ENCODE measurements at regions not wholly inside any gene's neighbourhood (a gene's known extent, or its start where the extent isn't known, plus 50 kb on each side); places are given as distances from the start of the nearest gene placed in this dataset.
A peak's percentile ranks its signal among the peaks of the same experiment; 100 is the strongest.
"Not testable (repeated sequence)": the region's sequence is repeated elsewhere in the genome, so short reads cannot be mapped to it uniquely, and the experiment has no call there.

- FAIRE-seq (no peak), DNase-seq (ENCODE audit: low spot score) (no peak)
These were observed 433.8 kb upstream of the CBLB start for GRCh38 chr3:106302451-106303221.

GRCh38 chr3:106303766-106304165 lies 435.0 kb upstream of the CBLB start:
- DNase-seq (ENCODE audit: low spot score), result no peak
- FAIRE-seq, result no peak

DNA sequence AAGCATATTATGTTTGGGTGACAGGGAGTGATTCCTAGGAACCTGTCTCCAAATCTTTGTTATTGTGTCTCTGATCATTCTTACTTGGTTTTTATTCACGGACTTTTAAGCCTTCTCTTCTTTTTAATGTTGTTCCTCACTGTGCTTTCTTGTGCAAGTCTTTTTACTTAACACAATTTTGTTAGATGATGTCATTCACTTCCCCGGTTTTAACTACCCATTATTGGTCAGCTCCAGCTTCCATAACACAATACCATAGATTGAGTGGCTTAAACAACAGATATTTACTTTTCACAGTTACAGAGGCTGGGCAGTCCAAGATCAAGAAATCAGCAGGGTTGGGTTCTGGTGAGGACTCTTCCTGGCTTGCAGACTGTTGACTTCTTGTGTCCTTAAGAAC lies 436.3 kb upstream of the CBLB start:
- no peak for DNase-seq (ENCODE audit: low spot score)
- FAIRE-seq, result no peak

DNA sequence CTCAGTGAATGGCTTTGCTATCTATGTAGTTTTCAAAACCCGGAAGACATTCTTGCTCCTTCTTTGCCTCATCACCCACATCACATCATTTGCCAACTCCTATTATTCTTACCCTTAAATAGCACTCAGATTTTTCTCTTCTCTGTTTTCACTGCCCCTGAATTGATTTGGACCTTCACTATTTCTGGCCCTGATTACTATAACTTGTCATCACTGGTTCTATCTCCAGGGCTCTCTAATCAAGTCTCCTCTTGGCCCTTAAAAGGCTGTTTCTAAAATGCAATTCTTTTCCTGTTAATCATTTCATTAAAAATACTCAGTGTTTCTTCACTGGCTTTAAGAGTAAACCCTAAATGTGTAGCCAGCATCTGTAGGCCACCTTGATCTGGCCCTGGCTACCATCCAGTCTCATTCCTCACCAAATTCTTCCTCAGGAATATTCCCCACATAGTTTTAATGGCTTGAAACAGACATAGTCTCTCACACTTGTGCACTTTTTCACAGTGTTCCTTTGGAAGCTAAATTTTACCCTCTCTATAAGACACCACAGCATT lies 437.1 kb upstream of the CBLB start:
- FAIRE-seq (no peak), DNase-seq (ENCODE audit: low spot score) (no peak)

DNA sequence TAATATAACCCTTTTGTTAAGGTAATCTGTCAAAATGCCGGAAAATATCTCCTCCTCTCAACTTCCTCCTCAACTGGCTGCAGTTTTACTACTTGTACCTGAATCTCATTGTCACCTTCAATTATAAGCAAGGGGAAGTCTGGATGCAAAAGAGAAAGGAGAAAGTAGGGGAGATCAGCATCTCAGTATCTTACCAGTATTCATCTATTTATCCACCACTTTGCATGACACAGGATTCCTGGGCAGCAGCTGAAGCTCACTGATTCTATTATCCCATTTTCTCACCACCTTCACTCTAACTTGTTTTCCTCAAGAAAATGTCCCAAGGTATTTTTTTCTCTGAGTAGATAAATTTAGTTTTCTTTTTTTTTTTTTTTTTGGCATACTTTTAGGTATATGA lies 440.5 kb upstream of the CBLB start:
- FAIRE-seq (no peak), DNase-seq (ENCODE audit: low spot score) (no peak)

- not testable (repeated sequence) for FAIRE-seq; DNase-seq (ENCODE audit: low spot score)
These were observed 441.0 kb upstream of the CBLB start for GRCh38 chr3:106309798-106310197.

DNA sequence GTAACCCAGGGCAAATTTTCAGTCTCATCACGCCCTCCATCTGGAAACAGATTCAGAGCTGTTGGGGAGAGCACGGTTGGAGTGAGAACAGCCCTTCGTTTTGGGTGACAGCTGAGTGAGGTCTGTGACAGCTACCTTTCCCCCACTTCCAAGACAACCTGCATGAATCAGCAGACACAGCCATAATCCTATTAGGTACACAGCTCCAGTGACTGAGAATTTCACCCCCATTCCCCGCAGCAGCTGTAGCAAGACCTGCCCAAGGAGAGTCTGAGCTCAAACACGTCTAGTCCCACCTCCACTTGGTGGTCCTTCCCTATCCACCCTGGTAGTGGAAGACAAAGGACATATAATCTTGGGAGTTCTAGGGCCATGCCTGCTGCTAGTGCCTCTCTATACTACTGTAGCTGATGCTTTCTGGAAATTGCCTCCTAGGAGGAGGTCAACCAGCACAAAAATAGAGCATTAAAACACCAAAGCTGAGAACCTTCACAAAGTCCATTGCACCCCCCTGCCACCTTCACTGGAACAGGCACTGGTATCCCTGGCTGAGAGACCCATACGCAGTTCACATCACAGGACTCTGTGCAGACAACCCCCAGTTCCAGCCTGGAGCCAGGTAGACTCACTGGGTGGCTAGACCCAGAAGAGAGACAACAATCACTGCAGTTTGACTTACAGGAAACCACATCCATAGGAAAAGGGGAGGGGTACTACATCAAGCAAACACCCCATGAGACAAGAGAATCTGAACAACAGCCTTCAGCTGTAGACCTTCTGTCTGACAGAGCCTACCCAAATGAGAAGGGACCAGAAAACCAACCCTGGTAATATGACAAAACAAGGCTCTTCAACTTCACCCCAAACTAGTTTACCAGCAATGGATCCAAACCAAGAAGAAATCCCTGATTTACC lies 448.6 kb upstream of the CBLB start:
- no peak for FAIRE-seq
- DNase-seq (ENCODE audit: low spot score), result no peak

DNA sequence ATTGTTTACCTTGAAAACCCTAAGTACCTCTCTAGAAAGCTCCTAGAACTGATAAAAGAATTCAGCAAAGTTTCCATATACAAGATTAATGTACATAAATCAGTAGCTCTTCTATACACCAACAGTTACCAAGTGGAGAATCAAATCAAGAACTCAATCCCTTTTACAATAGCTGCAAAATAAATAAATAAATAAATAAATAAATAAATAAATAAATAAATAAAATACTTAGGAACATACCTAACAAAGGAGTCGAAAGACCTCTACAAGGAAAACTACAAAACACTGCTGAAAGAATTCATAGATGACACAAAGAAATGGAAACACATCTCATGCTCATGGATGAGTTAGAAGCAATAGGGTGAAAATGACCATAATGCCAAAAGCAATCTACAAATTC lies 452.6 kb upstream of the CBLB start:
- DNase-seq (ENCODE audit: low spot score); FAIRE-seq: not testable (repeated sequence)

DNA sequence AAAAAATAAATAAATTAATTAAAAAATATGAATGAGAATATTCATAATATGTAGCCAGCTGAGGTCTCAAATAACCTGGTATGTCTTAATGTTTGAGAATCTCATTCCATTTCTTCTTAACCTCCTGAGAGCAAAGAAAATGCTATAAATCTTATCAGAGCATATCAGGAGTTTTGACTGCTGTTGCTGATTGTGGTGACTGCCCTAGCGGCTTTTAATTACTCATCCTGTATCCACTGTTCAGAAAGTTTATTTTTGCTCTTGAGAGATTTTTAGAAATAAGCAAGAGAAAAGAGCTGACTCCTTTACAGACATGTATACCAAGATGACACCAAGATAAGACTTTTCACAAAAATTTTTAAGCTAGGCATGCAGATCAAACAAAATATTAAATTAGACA lies 454.8 kb upstream of the CBLB start:
- DNase-seq (ENCODE audit: low spot score) (no peak), FAIRE-seq (no peak)

GRCh38 chr3:106326941-106327695 lies 458.3 kb upstream of the CBLB start:
- no peak for FAIRE-seq
- no peak for DNase-seq (ENCODE audit: low spot score)

- DNase-seq (ENCODE audit: low spot score) (no peak), FAIRE-seq (no peak)
These were observed 458.8 kb upstream of the CBLB start for GRCh38 chr3:106327696-106328025.

DNA sequence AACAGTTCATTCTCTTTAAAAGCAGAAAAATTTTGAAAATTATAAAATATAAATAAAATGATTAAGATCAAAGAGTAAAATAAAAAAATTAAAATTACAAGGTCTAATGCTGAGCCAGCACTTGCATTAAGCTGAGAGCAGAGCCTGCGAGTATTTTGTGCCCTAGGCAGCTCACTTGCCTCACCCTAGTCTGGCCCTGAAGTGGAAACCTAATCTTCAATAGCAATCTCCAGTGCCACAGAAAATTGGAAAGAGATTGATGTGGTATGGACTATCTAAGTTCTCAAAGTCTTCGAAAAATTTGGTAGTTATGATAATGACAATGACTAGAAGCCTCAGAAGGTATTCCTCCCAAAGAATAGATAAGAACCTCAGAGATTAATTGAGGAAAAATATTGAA lies 459.4 kb upstream of the CBLB start:
- DNase-seq (ENCODE audit: low spot score) (no peak), FAIRE-seq (no peak)

DNA sequence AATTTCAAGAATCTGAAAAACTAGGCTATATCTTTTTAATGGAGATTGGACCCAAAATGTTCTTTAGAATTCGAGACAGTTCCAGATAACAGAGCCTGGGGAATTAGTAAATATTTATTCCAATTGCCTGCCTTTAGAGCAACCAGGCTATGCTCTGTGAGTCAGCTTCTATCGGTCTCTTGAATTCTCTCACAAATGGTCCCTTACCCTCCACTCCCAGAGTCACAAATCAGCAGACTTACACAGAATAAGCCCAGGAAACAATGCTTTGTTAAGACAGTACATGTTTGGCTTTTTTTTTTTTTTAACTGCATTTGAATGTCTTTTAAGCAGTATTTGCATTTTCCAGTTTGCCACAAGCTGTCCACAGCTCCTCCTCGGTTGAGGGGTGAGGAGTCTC lies 460.7 kb upstream of the CBLB start:
- DNase-seq (ENCODE audit: low spot score) (no peak), FAIRE-seq (no peak)

GRCh38 chr3:106331636-106332035 lies 462.8 kb upstream of the CBLB start:
- DNase-seq (ENCODE audit: low spot score), result no peak
- peak; percentile 46 for FAIRE-seq

GRCh38 chr3:106332129-106332528 lies 463.3 kb upstream of the CBLB start:
- DNase-seq (ENCODE audit: low spot score) (no peak), FAIRE-seq (no peak)

DNA sequence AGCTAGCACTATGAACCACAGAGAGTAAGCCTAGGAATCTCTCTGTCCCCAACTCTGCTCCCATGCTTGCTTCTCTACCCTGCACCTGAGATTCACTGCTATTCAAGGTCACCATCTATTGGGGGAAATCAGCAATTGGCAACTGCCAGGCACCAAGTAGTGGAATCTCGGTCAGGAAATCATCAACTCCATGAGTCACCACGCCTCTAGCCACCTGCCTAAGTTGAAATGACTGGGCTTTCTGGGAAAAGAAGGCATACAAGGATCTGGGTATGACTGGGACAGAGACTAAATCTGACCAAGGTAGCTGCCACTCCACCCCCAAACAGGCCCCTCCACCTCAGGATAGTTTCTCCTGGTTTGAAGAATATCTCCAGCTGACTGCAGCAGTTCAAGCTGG lies 464.1 kb upstream of the CBLB start:
- DNase-seq (ENCODE audit: low spot score) (peak; percentile 65), FAIRE-seq (peak; percentile 72)

GRCh38 chr3:106333911-106334618 lies 465.3 kb upstream of the CBLB start:
- DNase-seq (ENCODE audit: low spot score) (peak; percentile 21), FAIRE-seq (no peak)

DNA sequence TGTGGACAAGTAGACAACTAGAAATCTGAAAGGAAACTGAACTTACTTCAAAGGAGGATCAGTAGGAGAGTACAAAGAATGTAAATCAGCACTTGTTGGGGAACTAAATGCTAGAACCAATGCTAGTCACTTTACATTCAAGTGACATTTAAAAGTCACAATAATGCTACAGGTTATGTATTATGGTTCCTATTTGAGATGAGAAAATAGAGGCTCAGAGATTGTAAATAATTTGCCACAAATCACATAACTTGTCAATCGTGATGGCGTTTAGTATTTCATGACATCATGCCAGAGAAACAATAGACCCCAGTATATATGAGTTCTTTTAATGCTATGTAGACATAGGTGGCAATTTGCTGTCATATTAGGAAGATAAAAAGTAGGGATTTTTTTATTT lies 467.8 kb upstream of the CBLB start:
- peak; percentile 27 for FAIRE-seq
- no peak for DNase-seq (ENCODE audit: low spot score)

DNA sequence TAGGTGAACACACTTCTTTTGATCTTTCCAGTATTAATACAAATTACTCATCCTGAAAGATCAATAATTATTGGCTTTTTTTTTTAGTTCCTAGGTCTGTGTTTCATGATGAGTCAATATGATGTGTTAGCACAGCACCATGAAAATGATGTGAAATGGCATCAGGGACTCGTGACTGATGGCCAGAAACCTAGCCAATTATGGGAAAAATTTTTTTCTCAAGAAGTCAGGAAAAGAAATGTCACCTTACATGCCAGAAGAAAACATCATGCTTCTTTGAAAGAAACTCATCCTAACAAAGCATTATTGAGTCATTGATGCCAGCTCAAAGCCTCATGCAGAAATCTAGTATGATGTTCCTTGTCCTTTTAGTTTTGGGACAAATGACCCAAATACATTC lies 468.3 kb upstream of the CBLB start:
- FAIRE-seq (no peak), DNase-seq (ENCODE audit: low spot score) (no peak)

DNA sequence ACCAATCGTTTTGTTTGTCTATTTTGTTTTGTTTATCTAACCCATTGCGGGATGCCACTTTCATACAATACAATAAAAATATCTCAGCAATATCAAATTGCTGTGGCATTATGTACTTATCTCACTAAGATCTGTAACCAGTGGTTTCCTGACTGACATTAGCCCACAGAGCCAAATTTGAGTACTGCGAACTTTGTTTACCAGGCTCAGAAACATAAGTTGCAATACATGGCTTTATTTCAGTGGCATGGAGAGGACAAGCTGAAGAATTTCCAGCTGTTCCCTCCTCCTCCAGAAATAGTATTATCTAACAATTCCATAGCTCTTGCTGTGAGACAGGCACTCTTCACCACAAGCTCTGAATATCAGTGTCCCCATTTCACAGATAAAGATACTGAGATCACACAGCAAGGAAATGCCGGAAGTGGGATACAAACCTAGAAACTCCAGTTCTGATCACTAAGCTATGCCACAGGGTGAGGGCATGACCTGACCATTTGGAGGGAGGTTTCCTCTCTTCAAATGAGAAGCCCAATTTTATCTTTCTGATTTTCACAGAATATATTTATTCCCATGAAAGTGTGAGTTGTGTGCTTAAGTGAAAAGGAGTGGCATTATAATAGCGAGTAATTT lies 469.9 kb upstream of the CBLB start:
- no peak for FAIRE-seq

GRCh38 chr3:106339551-106339950 lies 470.7 kb upstream of the CBLB start:
- FAIRE-seq, result no peak
- DNase-seq (ENCODE audit: low spot score), result no peak

More for the DNA sequence above, 469.9 kb upstream of the CBLB start:
- DNase-seq (ENCODE audit: low spot score), result no peak

All from urothelium cell line (cell line).